KMS-11 (cell line): ENCODE measurements at regions not wholly inside any gene's neighbourhood (a gene's known extent, or its start where the extent isn't known, plus 50 kb on each side); places are given as distances from the start of the nearest gene placed in this dataset.
"Not testable (repeated sequence)": the region's sequence is repeated elsewhere in the genome, so short reads cannot be mapped to it uniquely, and the experiment has no call there.

Source experiments
- H2AFZ ChIP-seq: fragments of 200-600 bp; sonication (generic); 2 replicates; pipeline ENCODE4 v1.6.1; 2016; ENCODE audit warnings: antibody characterized with exemption, mixed run types, low read depth
- H3K27ac ChIP-seq: fragments of 200-600 bp; sonication (generic); 2 replicates; pipeline ENCODE4 v1.6.1; 2016; ENCODE audit warnings: mild to moderate bottlenecking, mixed run types
- H3K27me3 ChIP-seq: fragments of 200-600 bp; sonication (generic); 2 replicates; pipeline ENCODE4 v1.6.1; 2017; ENCODE audit warnings: mild to moderate bottlenecking, low read depth, mixed run types, moderate library complexity; ENCODE audit not compliant: insufficient read depth
- H3K36me3 ChIP-seq: fragments of 200-600 bp; sonication (generic); 2 replicates; pipeline ENCODE4 v1.6.1; 2017; ENCODE audit warnings: mild to moderate bottlenecking, mixed run types; ENCODE audit not compliant: insufficient read depth
- H3K4me1 ChIP-seq: fragments of 200-600 bp; sonication (generic); 2 replicates; pipeline ENCODE4 v1.6.1; 2016; ENCODE audit warnings: mild to moderate bottlenecking, low read depth, mixed run types; ENCODE audit not compliant: poor library complexity, severe bottlenecking
- H3K4me2 ChIP-seq: fragments of 200-600 bp; sonication (generic); 2 replicates; pipeline ENCODE4 v1.7.0; 2016; ENCODE audit warnings: mild to moderate bottlenecking, mixed run types
- H3K4me3 ChIP-seq: fragments of 200-600 bp; sonication (generic); IDR thresholded peaks from 2 replicates; pipeline ENCODE4 v1.6.1; 2017; ENCODE audit warnings: low read depth, low read length, mixed read lengths; ENCODE audit not compliant: insufficient read depth
- H3K79me2 ChIP-seq: fragments of 200-600 bp; sonication (generic); 2 replicates; pipeline ENCODE4 v1.6.1; 2016; ENCODE audit warnings: low read depth, mixed run types; ENCODE audit not compliant: insufficient read depth
- H3K9ac ChIP-seq: fragments of 200-600 bp; sonication (generic); 2 replicates; pipeline ENCODE4 v1.6.1; 2016; ENCODE audit warnings: mild to moderate bottlenecking, mixed run types
- H4K20me1 ChIP-seq: fragments of 200-600 bp; sonication (generic); 2 replicates; pipeline ENCODE4 v1.6.1; 2016; ENCODE audit warnings: mild to moderate bottlenecking, mixed run types; ENCODE audit not compliant: insufficient read depth
- CTCF ChIP-seq: fragments of 200-600 bp; sonication (generic); conservative IDR thresholded peaks from 2 replicates; pipeline ENCODE4 v1.6.1; 2017; ENCODE audit warnings: low read depth, mild to moderate bottlenecking, antibody characterized with exemption, low read length, moderate library complexity, mixed read lengths

DNA sequence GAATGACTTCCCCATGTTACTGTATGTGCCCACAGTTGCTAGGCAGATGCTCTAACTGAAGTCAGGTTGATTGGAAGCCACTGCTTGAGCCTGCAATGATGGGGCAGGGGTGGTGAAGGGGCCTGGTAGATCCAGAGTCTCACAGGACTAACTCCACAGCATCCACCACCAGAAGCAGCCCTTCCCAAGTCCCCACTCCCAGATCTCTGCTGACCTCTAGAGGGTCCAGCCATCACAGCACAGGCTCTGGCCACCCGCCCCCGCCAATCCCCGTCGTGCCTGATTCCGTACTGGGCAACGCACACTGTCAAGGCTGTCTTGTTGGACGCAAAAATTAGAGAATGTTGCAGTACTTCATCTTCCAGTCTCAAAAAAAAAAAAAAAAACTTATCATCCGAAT lies 136.8 kb upstream of the PDE1C start:
- no peak overlapping the region for H2AFZ ChIP-seq
- no peak overlapping the region for H3K27ac ChIP-seq
- TF ChIP-seq CTCF: no peak
- H3K36me3 ChIP-seq: no peaks in the 10 kb centered on the region
- H3K79me2 ChIP-seq: no peaks in the 10 kb centered on the region
- no peaks in the 10 kb centered on the region for H4K20me1 ChIP-seq
- H3K4me3 ChIP-seq: no peak overlapping the region
- H3K4me1 ChIP-seq: no peaks in the 10 kb centered on the region
- H3K27me3 ChIP-seq: no peaks in the 10 kb centered on the region
- H3K4me2 ChIP-seq: no peak overlapping the region
- H3K9ac ChIP-seq: no peak overlapping the region

- no peaks in the 10 kb centered on the region for H3K4me1 ChIP-seq
- H2AFZ ChIP-seq: no peak overlapping the region
- no peaks in the 10 kb centered on the region for H4K20me1 ChIP-seq
- TF ChIP-seq CTCF: no peak
- H3K9ac ChIP-seq: no peak overlapping the region
- no peak overlapping the region for H3K27ac ChIP-seq
- no peak overlapping the region for H3K4me2 ChIP-seq
- H3K4me3 ChIP-seq: no peak overlapping the region
- H3K79me2 ChIP-seq: no peaks in the 10 kb centered on the region
- no peaks in the 10 kb centered on the region for H3K27me3 ChIP-seq
- no peaks in the 10 kb centered on the region for H3K36me3 ChIP-seq
Observed at GRCh38 chr7:32206488-32206887, 136.3 kb upstream of the PDE1C start.

- H3K79me2 ChIP-seq, H3K4me3 ChIP-seq, H3K27me3 ChIP-seq, H3K4me1 ChIP-seq, H4K20me1 ChIP-seq, H3K9ac ChIP-seq, H2AFZ ChIP-seq, H3K27ac ChIP-seq, H3K36me3 ChIP-seq, H3K4me2 ChIP-seq: not testable (repeated sequence)
Observed at GRCh38 chr7:32205298-32205824, 135.2 kb upstream of the PDE1C start.

GRCh38 chr7:32204361-32205018 lies 134.3 kb upstream of the PDE1C start:
- no peaks in the 10 kb centered on the region for H3K4me1 ChIP-seq
- H4K20me1 ChIP-seq: no peaks in the 10 kb centered on the region
- no peak overlapping the region for H3K4me3 ChIP-seq
- no peak overlapping the region for H2AFZ ChIP-seq
- H3K79me2 ChIP-seq: no peaks in the 10 kb centered on the region
- no peak overlapping the region for H3K9ac ChIP-seq
- peak; percentile 89 for TF ChIP-seq CTCF
- peak overlapping the region; percentile 7; the same call in 1 of the 2 replicates for H3K4me2 ChIP-seq
- no peaks in the 10 kb centered on the region for H3K27me3 ChIP-seq
- no peak overlapping the region for H3K27ac ChIP-seq
- H3K36me3 ChIP-seq: no peaks in the 10 kb centered on the region

DNA sequence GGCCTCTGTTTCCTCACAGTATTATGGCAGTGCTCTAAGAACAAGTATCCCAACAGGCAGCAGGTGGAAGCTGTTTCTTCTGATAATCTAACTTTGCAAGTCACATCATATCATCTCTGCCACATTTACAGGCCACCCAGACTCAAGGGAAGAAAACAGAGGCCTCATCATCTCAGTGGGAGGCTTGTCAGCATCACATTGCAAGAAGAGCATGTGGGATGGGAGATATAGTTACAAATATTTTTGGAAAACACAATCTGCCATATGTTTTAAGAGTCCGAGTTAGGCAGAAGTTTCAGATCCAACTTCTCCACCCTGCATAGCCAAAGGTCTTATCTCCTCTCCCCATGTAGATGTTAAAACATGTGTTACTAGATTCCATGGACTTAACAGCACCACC lies 130.4 kb upstream of the PDE1C start:
- Histone ChIP-seq H3K79me2 (no peaks in the 10 kb centered on the region), H3K27me3 (no peaks in the 10 kb centered on the region), H3K4me3 (no peak overlapping the region), H2AFZ (no peak overlapping the region), H3K4me1 (no peaks in the 10 kb centered on the region), H3K36me3 (no peaks in the 10 kb centered on the region; the same call in 1 of the 2 replicates), H3K9ac (no peak overlapping the region), H3K27ac (no peak overlapping the region), H3K4me2 (no peak overlapping the region), H4K20me1 (no peaks in the 10 kb centered on the region)
- TF ChIP-seq CTCF: no peak
